GM18499 (cell line): ENCODE measurements at regions not wholly inside any gene's neighbourhood (a gene's known extent, or its start where the extent isn't known, plus 50 kb on each side); places are given as distances from the start of the nearest gene placed in this dataset.
"Not testable (repeated sequence)": the region's sequence is repeated elsewhere in the genome, so short reads cannot be mapped to it uniquely, and the experiment has no call there.

Experiments
- ATAC-seq: cut with Tn5 transposase; IDR thresholded peaks from one replicate; pipeline ENCODE4 v1.9.1; 2021; ENCODE audit warnings: moderate number of reproducible peaks; ENCODE audit not compliant: insufficient read depth, unreplicated experiment

- ATAC-seq: not testable (repeated sequence)
Measured at GRCh38 chr3:164401440-164401839, 676.9 kb downstream of the SI start.

GRCh38 chr3:164397462-164397861, 680.8 kb downstream of the SI start:
- no peak for ATAC-seq

GRCh38 chr3:164393171-164393570, 685.1 kb downstream of the SI start:
- ATAC-seq: no peak

DNA sequence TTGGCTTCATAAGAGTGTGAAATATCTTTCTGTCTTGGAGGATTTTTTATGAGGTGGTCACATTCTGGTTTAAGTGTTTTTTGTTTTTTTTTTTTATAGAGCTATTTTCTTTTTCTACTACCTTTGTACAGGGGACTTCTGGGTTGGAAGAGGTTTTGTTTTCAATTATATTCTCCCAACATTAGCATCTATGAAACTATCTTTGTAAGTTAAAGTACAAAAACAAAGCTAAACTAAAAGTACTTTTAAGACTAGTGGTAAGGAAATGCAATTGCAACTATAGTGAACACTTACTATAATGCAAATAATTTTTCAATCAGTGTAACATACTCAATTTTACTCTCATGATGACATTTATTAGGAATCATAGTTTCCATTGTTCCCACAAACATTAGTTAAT, 688.2 kb downstream of the SI start:
- no peak for ATAC-seq

DNA sequence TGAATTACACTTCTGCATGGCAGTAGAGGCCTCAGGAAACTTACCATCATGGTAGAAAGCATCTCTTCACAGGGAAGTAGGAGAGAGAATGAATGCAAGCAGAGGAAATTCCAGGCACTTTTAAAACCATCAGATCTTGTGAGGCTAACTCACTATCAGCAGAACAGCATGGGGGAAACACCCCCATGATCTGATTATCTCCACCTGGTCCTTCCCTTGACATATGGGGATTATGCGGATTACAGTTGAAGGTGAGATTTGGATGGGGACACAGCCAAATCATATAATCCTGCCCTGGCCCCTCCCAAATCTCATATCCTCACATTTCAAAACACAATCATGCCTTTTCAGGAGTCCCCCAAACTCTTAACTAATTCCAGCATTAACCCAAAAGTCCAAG, 691.1 kb downstream of the SI start:
- no peak for ATAC-seq

- no peak for ATAC-seq
Measured at GRCh38 chr3:164380156-164380555, 698.1 kb downstream of the SI start.

DNA sequence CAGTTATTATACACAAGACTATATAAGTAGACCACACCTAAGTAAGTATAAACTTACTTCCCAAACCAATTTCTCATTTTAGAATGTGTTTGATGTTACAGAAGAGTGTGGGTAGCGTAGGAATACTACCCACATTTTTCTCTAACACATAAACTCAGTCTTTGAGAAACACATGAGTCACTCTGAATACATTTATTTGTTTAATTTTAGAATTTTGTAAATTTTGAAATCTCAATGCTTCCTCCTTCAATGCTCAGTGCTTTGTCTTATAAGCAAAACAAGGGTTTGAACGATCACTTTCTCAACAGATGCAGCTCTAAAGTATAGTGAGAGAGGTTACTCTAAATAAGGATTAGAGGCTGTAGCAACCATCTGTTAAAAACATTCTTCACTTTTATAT, 700.8 kb downstream of the SI start:
- no peak for ATAC-seq

- no peak for ATAC-seq
Measured at GRCh38 chr3:164375995-164376394, 702.3 kb downstream of the SI start.

DNA sequence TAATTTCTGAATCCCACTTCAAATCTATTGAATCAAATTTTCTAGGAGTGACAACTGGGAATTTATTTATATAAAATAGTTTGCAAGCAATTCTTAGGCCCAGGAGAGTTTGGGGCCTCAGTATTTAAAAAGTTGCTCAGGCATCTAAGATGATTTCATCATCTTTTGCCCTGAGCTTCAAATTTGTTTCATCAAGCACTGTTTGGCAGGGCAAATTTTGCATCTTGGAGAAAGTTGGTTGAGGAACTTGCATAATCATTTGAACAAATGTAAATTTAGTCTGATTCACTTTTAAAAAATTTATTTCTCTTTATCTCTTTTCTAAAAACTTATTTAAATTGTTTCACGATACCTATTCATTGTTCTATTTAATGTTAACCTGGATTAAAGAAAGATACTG, 702.8 kb downstream of the SI start:
- ATAC-seq: no peak

DNA sequence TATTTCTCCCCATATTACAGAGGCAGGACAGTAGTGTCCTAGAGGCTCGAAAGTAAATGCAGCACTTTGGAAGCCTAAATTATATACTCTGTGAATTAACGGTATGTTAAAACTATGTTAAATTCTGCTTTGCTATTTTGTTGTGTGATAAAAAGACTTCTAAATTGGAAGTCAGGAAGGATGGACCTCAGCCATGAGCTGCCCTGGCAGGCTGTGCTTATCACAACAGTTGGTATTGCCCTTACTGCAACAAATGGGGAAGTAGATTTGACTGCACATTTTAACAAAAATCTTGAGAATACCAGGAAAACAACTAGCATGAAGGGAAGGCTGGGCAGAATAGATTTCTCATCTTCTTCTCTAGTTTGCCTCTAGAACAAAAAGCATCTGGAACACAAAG, 706.6 kb downstream of the SI start:
- ATAC-seq: no peak

DNA sequence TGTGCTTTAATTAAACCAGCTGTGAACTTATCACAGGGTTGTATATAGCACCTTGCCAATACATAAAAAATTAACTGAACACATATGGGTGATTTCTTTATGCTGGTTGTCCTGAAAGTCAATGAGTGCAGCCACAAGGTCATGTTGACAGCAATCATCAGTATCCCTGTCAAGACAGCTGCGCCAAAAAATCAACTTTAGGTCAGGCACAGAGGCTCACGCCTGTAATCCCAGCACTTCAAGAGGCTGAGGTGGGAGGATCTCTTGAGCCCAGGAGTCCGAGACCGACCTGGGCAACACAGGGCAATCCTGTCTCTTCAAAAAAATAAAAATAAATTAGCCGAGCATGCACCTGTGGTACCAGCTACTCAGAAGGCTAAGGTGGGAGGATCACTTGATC, 707.3 kb downstream of the SI start:
- no peak for ATAC-seq

- ATAC-seq: no peak
Measured at GRCh38 chr3:164365242-164365641, 713.1 kb downstream of the SI start.

DNA sequence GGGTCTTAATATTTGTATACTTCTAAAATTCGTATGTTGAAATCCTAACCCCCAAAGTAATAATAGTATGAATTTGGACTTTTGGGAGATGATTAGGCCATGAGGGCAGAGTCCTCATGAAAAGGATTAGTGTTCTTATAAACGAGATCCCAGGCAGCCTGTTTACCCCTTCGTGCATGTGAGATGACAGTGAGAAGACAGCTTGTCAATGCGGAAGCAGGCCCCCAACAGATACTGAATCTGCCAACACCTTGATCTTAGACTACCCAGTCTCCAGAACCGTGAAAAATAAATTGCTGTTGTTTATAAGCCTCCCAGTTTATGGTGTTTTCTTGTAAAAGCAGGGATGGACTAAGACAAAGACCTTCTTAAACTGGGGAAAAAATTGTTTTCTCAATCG, 714.2 kb downstream of the SI start:
- ATAC-seq: no peak

GRCh38 chr3:164360738-164361406, 717.4 kb downstream of the SI start:
- ATAC-seq: no peak

- ATAC-seq: no peak
Measured at GRCh38 chr3:164360078-164360578, 718.2 kb downstream of the SI start.

DNA sequence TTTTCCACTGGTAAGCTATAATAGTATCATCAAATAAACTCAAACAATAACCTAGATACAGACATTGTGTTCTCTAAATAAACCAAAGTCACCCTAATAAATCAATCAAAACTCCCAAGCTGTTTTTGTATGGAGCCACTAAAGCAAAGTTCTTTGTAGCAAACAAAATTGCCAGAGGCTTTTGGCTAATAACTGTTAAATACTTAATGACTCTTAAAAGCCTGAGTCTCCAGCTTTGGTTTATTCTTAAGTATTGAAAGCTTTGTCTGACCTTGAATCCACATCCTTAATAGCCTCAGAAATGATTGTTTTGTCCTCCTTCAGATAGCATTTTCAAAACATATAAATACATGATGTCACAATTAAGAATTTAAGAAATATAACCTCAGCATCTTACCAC, 725.3 kb downstream of the SI start:
- no peak for ATAC-seq

- ATAC-seq: no peak
Measured at GRCh38 chr3:164351131-164351530, 727.2 kb downstream of the SI start.

GRCh38 chr3:164342206-164342605, 736.1 kb downstream of the SI start:
- ATAC-seq: not testable (repeated sequence)

- ATAC-seq: no peak
Measured at GRCh38 chr3:164341086-164341485, 737.2 kb downstream of the SI start.

DNA sequence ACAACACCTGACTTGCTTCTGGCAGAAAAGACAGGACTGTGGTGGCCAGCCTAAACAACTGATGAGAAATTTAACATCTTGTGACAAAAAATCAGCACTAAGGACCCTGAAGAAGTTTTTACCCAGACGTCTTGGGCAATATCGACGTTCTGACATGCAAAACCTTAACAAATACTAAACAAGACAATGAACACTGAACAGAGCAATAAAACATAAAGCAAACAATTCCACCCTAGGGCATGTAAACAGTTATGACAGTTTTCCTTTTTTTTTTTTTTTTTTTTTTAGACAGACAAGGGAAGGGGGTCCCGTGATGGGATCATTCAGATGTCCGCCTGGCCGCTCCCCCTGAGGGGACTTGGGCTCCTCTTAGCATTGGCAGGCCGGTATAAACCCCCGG, 738.0 kb downstream of the SI start:
- ATAC-seq: no peak

GRCh38 chr3:164332831-164333802, 745.2 kb downstream of the SI start:
- ATAC-seq: no peak
